Endothelial cell of umbilical vein (primary cell): ENCODE measurements at regions not wholly inside any gene's neighbourhood (a gene's known extent, or its start where the extent isn't known, plus 50 kb on each side); places are given as distances from the start of the nearest gene placed in this dataset.

ENCODE experiments used
- BruUV-seq: library from RNA; stranded (reverse); fragments of 400-500 nt; replicated peaks from 2 replicates; lab custom pipeline; 2021; lab: Mats Ljungman, UMichigan
- CTCF ChIA-PET: fragments of 300-600, 350-600 bp; sonication (Branson Sonifier 250); formaldehyde crosslinking; loops from one replicate; lab custom pipeline; 2021; ENCODE audit warnings: antibody characterized with exemption, inconsistent platforms; lab: Charles Lee
- POLR2A ChIA-PET: fragments of 300-600, 350-600 bp; sonication (Branson Sonifier 250); formaldehyde crosslinking; loops from one replicate; lab custom pipeline; 2021; ENCODE audit warnings: antibody characterized with exemption, inconsistent platforms; lab: Charles Lee
- DNase-seq: peaks from one replicate; pipeline ENCODE4 v3.0.0-alpha.2; 2011; ENCODE audit warnings: low read depth, low spot score
- FAIRE-seq: peaks from 2 replicates; lab custom pipeline; 2011; peaks lifted over from hg19 to GRCh38; lab: Jason Lieb, UNC
- H2AFZ ChIP-seq: 2 replicates; pipeline ENCODE4 v1.6.0; 2012; ENCODE audit warnings: low read depth, low read length, control low read depth, inconsistent platforms
- H3K27ac ChIP-seq: 2 replicates; pipeline ENCODE4 v1.5.1; 2011; ENCODE audit warnings: low read depth, mild to moderate bottlenecking, control low read depth, low read length, moderate library complexity; ENCODE audit not compliant: insufficient read depth
- H3K27me3 ChIP-seq, 2 experiments: 2 replicates each; pipeline versions ENCODE4 v1.6.0 to v1.6.1; 2011; ENCODE audit warnings: low read length in 2 of 2, mixed read lengths in 1 of 2; ENCODE audit not compliant: control insufficient read depth in 2 of 2, insufficient read depth in 2 of 2
- H3K36me3 ChIP-seq, 2 experiments: 2 replicates in 1 of 2; 3 replicates in 1 of 2; pipeline ENCODE4 v1.5.1; 2011; ENCODE audit warnings: low read length in 2 of 2, mild to moderate bottlenecking in 1 of 2, moderate library complexity in 1 of 2; ENCODE audit not compliant: control insufficient read depth in 2 of 2, insufficient read depth in 2 of 2; ENCODE audit errors: extremely low read depth in 1 of 2
- H3K4me1 ChIP-seq: 3 replicates; pipeline ENCODE4 v1.5.1; 2011; ENCODE audit warnings: mild to moderate bottlenecking, low read length; ENCODE audit not compliant: control insufficient read depth, insufficient read depth; ENCODE audit errors: extremely low read depth
- H3K4me2 ChIP-seq: 2 replicates; pipeline ENCODE4 v1.6.1; 2011; ENCODE audit warnings: low read length, control low read depth, mixed read lengths; ENCODE audit not compliant: insufficient read depth
- H3K4me3 ChIP-seq, 3 experiments: fragments of 200-600 bp in 1 of 3; sonication (generic), shearing (Covaris generic) in 1 of 3; replicated peaks in 1 of 3; 2 replicates each; pipeline ENCODE4 v1.5.1; 2011 to 2016; ENCODE audit warnings: control low read depth in 3 of 3, low read length in 3 of 3, mild to moderate bottlenecking in 2 of 3, inconsistent platforms in 1 of 3, low read depth in 1 of 3, moderate library complexity in 1 of 3; ENCODE audit not compliant: insufficient read depth in 1 of 3
- H3K79me2 ChIP-seq: 2 replicates; pipeline ENCODE4 v1.6.0; 2012; ENCODE audit warnings: low read length, inconsistent platforms; ENCODE audit not compliant: control insufficient read depth, insufficient read depth
- H3K9ac ChIP-seq: replicated peaks from 2 replicates; pipeline ENCODE3; 2011; ENCODE audit warnings: low read length, control low read depth; ENCODE audit not compliant: insufficient read depth; ENCODE audit errors: extremely low read depth
- H3K9me1 ChIP-seq: replicated peaks from 3 replicates; pipeline ENCODE4 v1.6.0; 2011; ENCODE audit warnings: mild to moderate bottlenecking, low read length; ENCODE audit not compliant: control insufficient read depth, insufficient read depth; ENCODE audit errors: extremely low read depth
- H3K9me3 ChIP-seq: replicated peaks from 2 replicates; pipeline ENCODE4 v1.5.1; 2012; ENCODE audit warnings: low read length, inconsistent platforms; ENCODE audit not compliant: control insufficient read depth, insufficient read depth
- H4K20me1 ChIP-seq: replicated peaks from 2 replicates; pipeline ENCODE3; 2011; ENCODE audit warnings: mild to moderate bottlenecking, low read length; ENCODE audit not compliant: control insufficient read depth, insufficient read depth; ENCODE audit errors: extremely low read depth
- GATA2 ChIP-seq: IDR thresholded peaks from 2 replicates; pipeline ENCODE4 v1.7.0; 2011; ENCODE audit warnings: low read depth, mild to moderate bottlenecking, moderate library complexity, mixed read lengths, low read length; ENCODE audit not compliant: insufficient read length, insufficient read depth
- MYC ChIP-seq: IDR thresholded peaks from one replicate; pipeline ENCODE4 v1.6.1; 2011; ENCODE audit warnings: mild to moderate bottlenecking, low read depth, low read length
- POLR2A ChIP-seq: IDR thresholded peaks from 2 replicates; pipeline ENCODE4 v1.6.1; 2012; ENCODE audit warnings: low read depth, mild to moderate bottlenecking, control low read depth, low read length
- dilution Hi-C: fragments of 300-500 bp; cut with MboI; formaldehyde crosslinking; loops from one replicate; pipeline ENCODE4 v1.15.0; 2019; ENCODE audit warnings: low sequenced_read_pairs; ENCODE audit not compliant: extremely low pct_ligation_motif_present
- intact Hi-C: fragments of 100-400 bp; cut with micrococcal nuclease; formaldehyde crosslinking; loops from one replicate; pipeline ENCODE4 v1.10.0; 2022

DNA sequence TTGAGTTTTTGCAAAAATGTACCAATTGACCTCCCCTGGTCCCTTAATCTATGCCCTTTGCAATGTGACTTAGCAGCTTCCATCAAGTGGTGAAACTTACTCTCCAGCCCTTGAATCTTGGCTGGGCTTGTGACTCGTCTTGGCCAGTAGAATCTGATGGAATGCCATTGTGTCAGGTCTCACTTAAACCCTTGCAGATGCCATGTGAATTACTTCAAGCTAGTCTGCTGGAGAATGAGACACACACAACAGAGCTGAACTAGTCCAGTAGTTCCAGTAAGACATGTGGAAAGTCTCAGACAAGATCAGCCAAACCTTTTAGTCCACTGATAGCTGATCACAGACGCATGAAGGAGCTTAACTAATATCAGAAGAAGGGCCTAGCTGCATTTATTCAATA, 567.8 kb upstream of the CPEB2 start:
- H4K20me1 ChIP-seq = no peaks in the 10 kb centered on the region
- no peak overlapping the region for H3K4me3 ChIP-seq
- ChIA-PET POLR2A (no interaction called here), CTCF (interaction anchor here (0.5 kb wide), 1 partner anchor 16 kb away, joined by 3 read pairs; no protein-coding TSS in a partner anchor)
- intact Hi-C loops (no loop called here), dilution Hi-C loops (no loop called here)
- H3K36me3 ChIP-seq = no peaks in the 10 kb centered on the region
- H3K4me1 ChIP-seq = no peaks in the 10 kb centered on the region
- no peaks in the 10 kb centered on the region for H3K79me2 ChIP-seq
- BruUV-seq = no TSS peak
- TF ChIP-seq GATA2 = no peak
- no peak overlapping the region for H3K4me2 ChIP-seq
- no peak for DNase-seq
- H3K27me3 ChIP-seq = no peaks in the 10 kb centered on the region
- peaks cover 2% of the 10 kb centered on the region for H3K9me3 ChIP-seq
- no peak overlapping the region for H3K9ac ChIP-seq
- H3K9me1 ChIP-seq = no peaks in the 10 kb centered on the region
- no peak overlapping the region for H2AFZ ChIP-seq
- no peak overlapping the region for H3K27ac ChIP-seq
- no peak for FAIRE-seq

- ChIA-PET POLR2A (no interaction called here), CTCF (interaction anchor here (0.5 kb wide), 1 partner anchor 16 kb away, joined by 3 read pairs; no protein-coding TSS in a partner anchor)
- no TSS peak for BruUV-seq
- Histone ChIP-seq H3K4me1 (no peaks in the 10 kb centered on the region), H3K4me2 (no peak overlapping the region), H4K20me1 (no peaks in the 10 kb centered on the region), H2AFZ (no peak overlapping the region), H3K36me3 (no peaks in the 10 kb centered on the region), H3K9me3 (peaks cover 4% of the 10 kb centered on the region), H3K9ac (no peak overlapping the region), H3K27me3 (no peaks in the 10 kb centered on the region), H3K9me1 (no peaks in the 10 kb centered on the region), H3K27ac (no peak overlapping the region), H3K4me3 (no peak overlapping the region), H3K79me2 (no peaks in the 10 kb centered on the region)
- TF ChIP-seq POLR2A = no peak
- TF ChIP-seq MYC = no peak
- dilution Hi-C loops (no loop called here), intact Hi-C loops (no loop called here)
- FAIRE-seq (no peak), DNase-seq (no peak)
Observed at GRCh38 chr4:14434916-14435315, 567.4 kb upstream of the CPEB2 start.
